AG04449 (cell line): ENCODE measurements at regions not wholly inside any gene's neighbourhood (a gene's known extent, or its start where the extent isn't known, plus 50 kb on each side); places are given as distances from the start of the nearest gene placed in this dataset.

Source experiments
- CTCF ChIA-PET: fragments of 350-600 bp; formaldehyde crosslinking; extraction: SDS; loops from one replicate; lab custom pipeline; 2021; ENCODE audit warnings: antibody characterized with exemption; lab: Yijun Ruan, JAX
- POLR2A ChIA-PET: fragments of 400-600, 350-600 bp; formaldehyde crosslinking; extraction: SDS; loops from one replicate; lab custom pipeline; 2020; ENCODE audit warnings: antibody characterized with exemption, inconsistent platforms; lab: Yijun Ruan, JAX
- DNase-seq: peaks from one replicate; pipeline ENCODE4 v3.0.0-alpha.2; 2010; ENCODE audit warnings: low read depth, low spot score
- H3K4me3 ChIP-seq: 2 replicates; pipeline ENCODE4 v1.5.1; 2011; ENCODE audit warnings: low read depth, mild to moderate bottlenecking, control low read depth, low read length
- CTCF ChIP-seq: IDR thresholded peaks from one replicate; pipeline ENCODE4 v1.5.1; 2011; ENCODE audit warnings: mild to moderate bottlenecking, moderate library complexity, low read length, control low read depth, inconsistent platforms; ENCODE audit not compliant: insufficient read depth; ENCODE audit errors: missing control alignments

- H3K4me3 ChIP-seq: no peak overlapping the region
- TF ChIP-seq CTCF: no peak
- DNase-seq: no peak
- ChIA-PET POLR2A (no interaction called here), CTCF (interaction anchor here (0.6 to 1.1 kb wide), 2 partner anchors 20 to 141 kb away, joined by 3 to 4 read pairs; no protein-coding TSS in a partner anchor)
Observed at GRCh38 chr6:166026586-166027126, 141.0 kb downstream of the TBXT start.

- H3K4me3 ChIP-seq: no peak overlapping the region
- CTCF ChIA-PET: interaction anchor here (1.0 kb wide), 1 partner anchor 10 kb away, joined by 3 read pairs; no protein-coding TSS in a partner anchor
- DNase-seq: peak; percentile 70
- POLR2A ChIA-PET: interaction anchor here (0.8 to 2.0 kb wide), 4 partner anchors 8 to 21 kb away, joined by 3 to 7 read pairs (median 4); no protein-coding TSS in a partner anchor
- TF ChIP-seq CTCF: no peak
Observed at GRCh38 chr6:166025149-166025898, 142.3 kb downstream of the TBXT start.

DNA sequence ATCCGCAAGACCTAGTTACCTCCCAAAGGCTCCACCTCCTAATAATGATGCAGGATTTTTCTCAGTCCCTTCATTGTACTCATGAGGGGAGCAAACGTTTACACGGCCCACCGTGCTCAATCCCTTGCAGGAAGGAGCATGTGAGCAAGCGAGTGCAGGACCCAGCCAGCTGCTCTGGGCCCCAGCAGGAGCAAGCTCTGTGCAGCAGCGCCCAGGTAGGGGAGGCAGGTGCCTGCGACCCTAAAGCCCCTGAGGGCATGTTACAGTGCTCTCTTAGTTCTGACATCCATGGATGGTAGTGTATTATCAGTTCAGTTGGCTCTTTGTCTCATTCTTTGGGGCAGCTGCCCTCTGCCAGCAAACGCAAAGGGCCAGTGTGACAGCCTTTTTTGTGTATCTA, 143.4 kb downstream of the TBXT start:
- CTCF ChIA-PET: no interaction called here
- no peak for DNase-seq
- TF ChIP-seq CTCF: no peak
- POLR2A ChIA-PET: interaction anchor here (1.3 to 2.0 kb wide), 2 partner anchors 15 to 17 kb away, joined by 4 to 7 read pairs; no protein-coding TSS in a partner anchor
- no peak overlapping the region for H3K4me3 ChIP-seq

DNA sequence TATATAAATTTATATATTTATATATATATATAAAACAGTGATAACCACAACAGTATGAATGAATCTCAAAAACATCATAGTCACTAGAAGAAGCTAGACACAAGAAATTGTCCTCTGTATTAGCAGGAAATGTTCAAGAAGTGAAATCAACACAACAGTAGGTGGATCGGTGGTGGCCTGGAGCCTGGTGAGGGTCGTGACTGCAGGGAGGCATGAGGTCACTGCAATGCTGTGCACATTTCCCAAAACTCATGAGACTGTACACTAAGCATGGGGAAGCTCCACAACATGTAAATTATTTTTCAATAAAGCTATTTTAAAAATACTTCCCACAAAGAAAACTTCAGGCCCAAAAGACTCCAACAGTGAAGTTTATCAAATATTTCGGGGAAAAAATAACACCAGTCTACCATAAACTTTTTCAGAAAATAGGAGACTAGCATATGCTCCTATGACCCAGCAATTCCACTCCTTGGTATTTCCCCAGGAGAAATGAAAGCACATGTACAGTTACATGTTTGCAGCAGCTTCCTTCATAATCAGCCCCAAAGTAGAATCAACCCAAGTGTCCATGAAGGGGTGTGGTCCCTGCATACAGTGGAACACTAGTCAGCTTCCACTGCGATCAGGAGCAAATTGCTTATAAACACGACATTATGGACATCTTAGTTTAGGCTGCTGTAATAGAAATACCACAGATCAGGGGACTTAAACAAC, 144.2 kb downstream of the TBXT start:
- POLR2A ChIA-PET: no interaction called here

GRCh38 chr6:166021429-166021828, 146.2 kb downstream of the TBXT start:
- ChIA-PET CTCF (interaction anchor here (1.0 kb wide), 1 partner anchor 15 kb away, joined by 3 read pairs; no protein-coding TSS in a partner anchor), POLR2A (interaction anchor here (0.5 kb wide), 1 partner anchor 27 kb away, joined by 3 read pairs; no protein-coding TSS in a partner anchor)
- H3K4me3 ChIP-seq: no peak overlapping the region
- no peak for TF ChIP-seq CTCF
- no peak for DNase-seq

More for the DNA sequence above, 144.2 kb downstream of the TBXT start:
- no peak for TF ChIP-seq CTCF
- DNase-seq: no peak
- CTCF ChIA-PET: no interaction called here
- H3K4me3 ChIP-seq: no peak overlapping the region
